Activated naive CD8-positive, alpha-beta T cell treated with anti-CD3 and anti-CD28 coated beads, Interleukin-2, amount 10 ng/mL, durations not matched to agents 7 days and 5 days (primary cell): ENCODE measurements at regions not wholly inside any gene's neighbourhood (a gene's known extent, or its start where the extent isn't known, plus 50 kb on each side); places are given as distances from the start of the nearest gene placed in this dataset.
"Not testable (repeated sequence)": the region's sequence is repeated elsewhere in the genome, so short reads cannot be mapped to it uniquely, and the experiment has no call there.

Experiments
- ATAC-seq: fragments of 150-1000 bp; cut with Tn5 transposase; one replicate; pipeline ENCODE4 v1.10.0; 2021; ENCODE audit warnings: low read depth, moderate library complexity
- POLR2A ChIA-PET: fragments of 350-600 bp; sonication (Branson Sonifier 250); formaldehyde crosslinking; loops from one replicate; lab custom pipeline; 2021; ENCODE audit warnings: antibody characterized with exemption; lab: Charles Lee
- DNase-seq: peaks from one replicate; pipeline ENCODE4 v3.0.0; 2021
- H3K27ac Mint-ChIP-seq: one replicate; pipeline ENCODE4 v1.8.0; 2022; ENCODE audit warnings: mild to moderate bottlenecking, mixed read lengths
- H3K27me3 Mint-ChIP-seq: one replicate; pipeline ENCODE4 v1.8.0; 2022; ENCODE audit warnings: mild to moderate bottlenecking, moderate library complexity, mixed read lengths
- H3K36me3 Mint-ChIP-seq: one replicate; pipeline ENCODE4 v1.8.0; 2021; ENCODE audit warnings: mild to moderate bottlenecking, mixed read lengths
- H3K4me1 Mint-ChIP-seq: one replicate; pipeline ENCODE4 v1.8.0; 2021; ENCODE audit warnings: mixed read lengths
- H3K4me3 Mint-ChIP-seq: one replicate; pipeline ENCODE4 v1.8.0; 2022; ENCODE audit warnings: mild to moderate bottlenecking, moderate library complexity, mixed read lengths
- H3K9me3 Mint-ChIP-seq: one replicate; pipeline ENCODE4 v1.8.0; 2021; ENCODE audit warnings: mixed read lengths

GRCh38 chr3:99586701-99587100 lies 51.7 kb upstream of the COL8A1 start:
- POLR2A ChIA-PET: no interaction called here
- Mint-ChIP-seq H3K27me3 (no peaks in the 10 kb centered on the region), H3K4me3 (no peak overlapping the region), H3K27ac (no peak overlapping the region), H3K36me3 (no peaks in the 10 kb centered on the region), H3K4me1 (no peaks in the 10 kb centered on the region), H3K9me3 (no peaks in the 10 kb centered on the region)
- no peak for DNase-seq
- ATAC-seq: no peak

GRCh38 chr3:99579965-99580364 lies 58.4 kb upstream of the COL8A1 start:
- ATAC-seq (no peak), DNase-seq (no peak)
- no peaks in the 10 kb centered on the region for H3K9me3 Mint-ChIP-seq
- POLR2A ChIA-PET: no interaction called here
- no peaks in the 10 kb centered on the region for H3K27me3 Mint-ChIP-seq
- no peak overlapping the region for H3K27ac Mint-ChIP-seq
- H3K4me1 Mint-ChIP-seq: no peaks in the 10 kb centered on the region
- H3K36me3 Mint-ChIP-seq: no peaks in the 10 kb centered on the region
- H3K4me3 Mint-ChIP-seq: no peak overlapping the region

- Mint-ChIP-seq H3K36me3 (no peaks in the 10 kb centered on the region), H3K27me3 (no peaks in the 10 kb centered on the region), H3K9me3 (no peaks in the 10 kb centered on the region), H3K4me3 (no peak overlapping the region), H3K4me1 (no peaks in the 10 kb centered on the region), H3K27ac (no peak overlapping the region)
- POLR2A ChIA-PET: no interaction called here
- ATAC-seq: no peak
- no peak for DNase-seq
These were observed 59.1 kb upstream of the COL8A1 start for GRCh38 chr3:99579246-99579645.

- POLR2A ChIA-PET: no interaction called here
- no peaks in the 10 kb centered on the region for H3K9me3 Mint-ChIP-seq
- H3K27ac Mint-ChIP-seq: no peak overlapping the region
- ATAC-seq (no peak), DNase-seq (no peak)
- H3K36me3 Mint-ChIP-seq: no peaks in the 10 kb centered on the region
- H3K4me1 Mint-ChIP-seq: no peaks in the 10 kb centered on the region
- H3K4me3 Mint-ChIP-seq: no peak overlapping the region
- H3K27me3 Mint-ChIP-seq: no peaks in the 10 kb centered on the region
These were observed 59.9 kb upstream of the COL8A1 start for GRCh38 chr3:99578339-99578970.

GRCh38 chr3:99576904-99577559 lies 61.4 kb upstream of the COL8A1 start:
- POLR2A ChIA-PET: no interaction called here
- H3K4me3 Mint-ChIP-seq: no peak overlapping the region
- no peaks in the 10 kb centered on the region for H3K9me3 Mint-ChIP-seq
- ATAC-seq (no peak), DNase-seq (no peak)
- no peak overlapping the region for H3K27ac Mint-ChIP-seq
- H3K4me1 Mint-ChIP-seq: no peaks in the 10 kb centered on the region
- no peaks in the 10 kb centered on the region for H3K27me3 Mint-ChIP-seq
- no peaks in the 10 kb centered on the region for H3K36me3 Mint-ChIP-seq

DNA sequence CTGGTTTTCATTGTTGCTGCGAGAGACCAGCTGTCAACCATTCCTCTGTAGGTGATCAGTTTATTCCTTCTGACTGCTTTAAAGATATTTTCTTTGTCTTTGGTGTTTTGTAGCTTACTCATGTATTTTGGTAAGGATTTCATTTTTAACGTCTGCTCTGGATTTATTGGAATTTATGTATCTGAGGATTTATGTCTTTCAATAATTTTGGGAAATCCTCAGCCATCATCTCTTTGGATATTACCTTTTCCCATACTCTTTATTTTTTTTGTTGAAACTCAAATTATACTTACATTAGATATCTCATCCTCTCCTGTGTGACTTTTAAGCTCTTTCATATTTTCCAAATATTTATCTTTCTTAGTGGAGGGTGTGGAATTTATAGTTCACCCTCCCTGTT lies 62.7 kb upstream of the COL8A1 start:
- H3K4me3 Mint-ChIP-seq: no peak overlapping the region
- no peaks in the 10 kb centered on the region for H3K9me3 Mint-ChIP-seq
- no peak overlapping the region for H3K27ac Mint-ChIP-seq
- no peaks in the 10 kb centered on the region for H3K4me1 Mint-ChIP-seq
- POLR2A ChIA-PET: no interaction called here
- H3K27me3 Mint-ChIP-seq: no peaks in the 10 kb centered on the region
- DNase-seq (no peak), ATAC-seq (no peak)
- no peaks in the 10 kb centered on the region for H3K36me3 Mint-ChIP-seq

GRCh38 chr3:99570061-99570460 lies 68.3 kb upstream of the COL8A1 start:
- H3K27me3 Mint-ChIP-seq: no peaks in the 10 kb centered on the region
- no peaks in the 10 kb centered on the region for H3K9me3 Mint-ChIP-seq
- H3K36me3 Mint-ChIP-seq: no peaks in the 10 kb centered on the region
- POLR2A ChIA-PET: no interaction called here
- H3K4me1 Mint-ChIP-seq: no peaks in the 10 kb centered on the region
- no peak overlapping the region for H3K27ac Mint-ChIP-seq
- no peak for DNase-seq
- H3K4me3 Mint-ChIP-seq: no peak overlapping the region
- ATAC-seq: no peak

- ATAC-seq (no peak), DNase-seq (no peak)
- Mint-ChIP-seq H3K4me3 (no peak overlapping the region), H3K4me1 (no peaks in the 10 kb centered on the region), H3K9me3 (no peaks in the 10 kb centered on the region), H3K36me3 (no peaks in the 10 kb centered on the region), H3K27me3 (no peaks in the 10 kb centered on the region), H3K27ac (no peak overlapping the region)
- POLR2A ChIA-PET: no interaction called here
These were observed 69.6 kb upstream of the COL8A1 start for GRCh38 chr3:99568663-99569335.

DNA sequence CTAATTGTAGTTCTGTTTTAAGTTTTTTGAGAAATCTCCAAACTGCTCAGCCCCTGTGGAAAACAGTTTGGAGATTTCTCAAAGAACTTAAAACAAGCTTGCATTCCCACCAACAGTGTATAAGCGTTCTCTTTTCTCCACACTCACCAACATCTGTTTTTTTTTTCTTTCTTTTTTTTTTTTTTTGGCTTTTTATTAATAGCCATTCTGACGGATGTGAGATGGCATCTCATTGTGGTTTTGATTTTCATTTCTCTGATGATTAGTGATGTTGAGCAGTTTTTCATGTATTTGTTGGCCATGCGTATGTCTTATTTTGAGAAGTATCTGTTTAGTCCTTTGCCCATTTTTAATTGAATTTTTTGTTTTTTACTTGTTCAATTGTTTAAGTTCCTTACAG lies 73.1 kb upstream of the COL8A1 start:
- H3K27me3 Mint-ChIP-seq: no peaks in the 10 kb centered on the region
- no peaks in the 10 kb centered on the region for H3K9me3 Mint-ChIP-seq

GRCh38 chr3:99562990-99563607 lies 75.3 kb upstream of the COL8A1 start:
- no peaks in the 10 kb centered on the region for H3K4me1 Mint-ChIP-seq
- DNase-seq: no peak
- H3K27ac Mint-ChIP-seq: no peak overlapping the region
- POLR2A ChIA-PET: no interaction called here
- H3K27me3 Mint-ChIP-seq: no peaks in the 10 kb centered on the region
- H3K36me3 Mint-ChIP-seq: no peaks in the 10 kb centered on the region
- no peak for ATAC-seq
- H3K4me3 Mint-ChIP-seq: no peak overlapping the region
- H3K9me3 Mint-ChIP-seq: no peaks in the 10 kb centered on the region

More for the DNA sequence above, 73.1 kb upstream of the COL8A1 start:
- POLR2A ChIA-PET: no interaction called here
- DNase-seq (no peak), ATAC-seq (no peak)
- Mint-ChIP-seq H3K36me3 (no peaks in the 10 kb centered on the region), H3K27ac (no peak overlapping the region), H3K4me3 (no peak overlapping the region), H3K4me1 (no peaks in the 10 kb centered on the region)

- Mint-ChIP-seq H3K27me3 (no peaks in the 10 kb centered on the region), H3K27ac (no peak overlapping the region), H3K4me3 (no peak overlapping the region), H3K36me3 (no peaks in the 10 kb centered on the region), H3K4me1 (no peaks in the 10 kb centered on the region), H3K9me3 (no peaks in the 10 kb centered on the region)
- DNase-seq: no peak
- POLR2A ChIA-PET: no interaction called here
- ATAC-seq: no peak
These were observed 76.3 kb upstream of the COL8A1 start for GRCh38 chr3:99562138-99562537.

- Mint-ChIP-seq H3K9me3 (no peaks in the 10 kb centered on the region), H3K27me3 (no peaks in the 10 kb centered on the region), H3K4me1 (no peaks in the 10 kb centered on the region), H3K27ac (no peak overlapping the region), H3K36me3 (no peaks in the 10 kb centered on the region), H3K4me3 (no peak overlapping the region)
- ATAC-seq: no peak
- DNase-seq: no peak
- POLR2A ChIA-PET: no interaction called here
These were observed 77.3 kb upstream of the COL8A1 start for GRCh38 chr3:99561056-99561455.

GRCh38 chr3:99559196-99559595 lies 79.2 kb upstream of the COL8A1 start:
- ATAC-seq (no peak), DNase-seq (no peak)
- no peaks in the 10 kb centered on the region for H3K36me3 Mint-ChIP-seq
- no peak overlapping the region for H3K4me3 Mint-ChIP-seq
- H3K27me3 Mint-ChIP-seq: no peaks in the 10 kb centered on the region
- POLR2A ChIA-PET: no interaction called here
- H3K27ac Mint-ChIP-seq: no peak overlapping the region
- H3K4me1 Mint-ChIP-seq: no peaks in the 10 kb centered on the region
- H3K9me3 Mint-ChIP-seq: peaks cover 4% of the 10 kb centered on the region

GRCh38 chr3:99555885-99556284 lies 82.5 kb upstream of the COL8A1 start:
- DNase-seq, H3K36me3 Mint-ChIP-seq, H3K27ac Mint-ChIP-seq, POLR2A ChIA-PET, H3K9me3 Mint-ChIP-seq, ATAC-seq, H3K4me1 Mint-ChIP-seq, H3K4me3 Mint-ChIP-seq, H3K27me3 Mint-ChIP-seq: not testable (repeated sequence)
